AG10803 (cell line): ENCODE measurements at regions not wholly inside any gene's neighbourhood (a gene's known extent, or its start where the extent isn't known, plus 50 kb on each side); places are given as distances from the start of the nearest gene placed in this dataset.

Experiments used
- DNase-seq: peaks from one replicate; pipeline ENCODE4 v3.0.0; 2010; ENCODE audit warnings: low read depth
- H3K4me3 ChIP-seq: 2 replicates; pipeline ENCODE4 v1.5.1; 2011; ENCODE audit warnings: mild to moderate bottlenecking, low read length, control low read depth
- CTCF ChIP-seq: conservative IDR thresholded peaks from 2 replicates; pipeline ENCODE4 v1.5.1; 2011; ENCODE audit warnings: mild to moderate bottlenecking, low read length, control low read depth, inconsistent platforms

- no peak for DNase-seq
- TF ChIP-seq CTCF: no peak
- H3K4me3 ChIP-seq: no peak overlapping the region
These were observed 56.2 kb upstream of the MGMT start for GRCh38 chr10:129410688-129411392.

GRCh38 chr10:129411393-129411705 lies 55.7 kb upstream of the MGMT start:
- no peak for TF ChIP-seq CTCF
- no peak for DNase-seq
- H3K4me3 ChIP-seq: no peak overlapping the region

GRCh38 chr10:129411772-129412171 lies 55.3 kb upstream of the MGMT start:
- H3K4me3 ChIP-seq: no peak overlapping the region
- DNase-seq: no peak
- no peak for TF ChIP-seq CTCF

GRCh38 chr10:129413024-129413423 lies 54.0 kb upstream of the MGMT start:
- TF ChIP-seq CTCF: no peak
- no peak overlapping the region for H3K4me3 ChIP-seq
- no peak for DNase-seq

- TF ChIP-seq CTCF: no peak
- no peak for DNase-seq
- no peak overlapping the region for H3K4me3 ChIP-seq
These were observed 51.6 kb upstream of the MGMT start for GRCh38 chr10:129415215-129416140.

GRCh38 chr10:129416155-129416554 lies 50.9 kb upstream of the MGMT start:
- TF ChIP-seq CTCF: no peak
- H3K4me3 ChIP-seq: no peak overlapping the region
- no peak for DNase-seq
